Stimulated activated naive CD4-positive, alpha-beta T cell treated with Interleukin-2 at 50 U/mL for 16 hours (primary cell): ENCODE measurements at regions not wholly inside any gene's neighbourhood (a gene's known extent, or its start where the extent isn't known, plus 50 kb on each side); places are given as distances from the start of the nearest gene placed in this dataset.
A peak's percentile ranks its signal among the peaks of the same experiment; 100 is the strongest.

ENCODE experiments used
- DNase-seq: peaks from one replicate; lab custom pipeline; 2025; lab: John Stamatoyannopoulos, UW

GRCh38 chr5:158119961-158120723, 261.2 kb upstream of the CLINT1 start:
- DNase-seq: no peak

GRCh38 chr5:158117467-158118160, 258.7 kb upstream of the CLINT1 start:
- DNase-seq: no peak

GRCh38 chr5:158116965-158117364, 258.0 kb upstream of the CLINT1 start:
- DNase-seq: no peak

GRCh38 chr5:158115468-158115867, 256.5 kb upstream of the CLINT1 start:
- DNase-seq: no peak

- DNase-seq: no peak
Observed at GRCh38 chr5:158108177-158108576, 249.2 kb upstream of the CLINT1 start.

- no peak for DNase-seq
Observed at GRCh38 chr5:158100373-158100888, 241.5 kb upstream of the CLINT1 start.

- DNase-seq: no peak
Observed at GRCh38 chr5:158099571-158100105, 240.7 kb upstream of the CLINT1 start.

- no peak for DNase-seq
Observed at GRCh38 chr5:158096835-158097234, 237.9 kb upstream of the CLINT1 start.

GRCh38 chr5:158086856-158087255, 227.9 kb upstream of the CLINT1 start:
- DNase-seq: no peak

- no peak for DNase-seq
Observed at GRCh38 chr5:158084292-158084691, 225.3 kb upstream of the CLINT1 start.

GRCh38 chr5:158082696-158083287, 223.8 kb upstream of the CLINT1 start:
- no peak for DNase-seq

GRCh38 chr5:158080112-158080511, 221.2 kb upstream of the CLINT1 start:
- no peak for DNase-seq

GRCh38 chr5:158079097-158079496, 220.2 kb upstream of the CLINT1 start:
- DNase-seq: no peak

- peak; percentile 2 for DNase-seq
Observed at GRCh38 chr5:158074992-158075769, 216.2 kb upstream of the CLINT1 start.

- no peak for DNase-seq
Observed at GRCh38 chr5:158074597-158074991, 215.6 kb upstream of the CLINT1 start.

- no peak for DNase-seq
Observed at GRCh38 chr5:158070859-158071258, 211.9 kb upstream of the CLINT1 start.

GRCh38 chr5:158069838-158070237, 210.9 kb upstream of the CLINT1 start:
- no peak for DNase-seq

GRCh38 chr5:158068964-158069363, 210.0 kb upstream of the CLINT1 start:
- DNase-seq: no peak

- DNase-seq: no peak
Observed at GRCh38 chr5:158066076-158066475, 207.1 kb upstream of the CLINT1 start.

GRCh38 chr5:158064334-158065123, 205.6 kb upstream of the CLINT1 start:
- DNase-seq: no peak

- no peak for DNase-seq
Observed at GRCh38 chr5:158063052-158063451, 204.1 kb upstream of the CLINT1 start.
